KBM-7 (cell line): ENCODE measurements at regions not wholly inside any gene's neighbourhood (a gene's known extent, or its start where the extent isn't known, plus 50 kb on each side); places are given as distances from the start of the nearest gene placed in this dataset.
A peak's percentile ranks its signal among the peaks of the same experiment; 100 is the strongest.
"Not testable (repeated sequence)": the region's sequence is repeated elsewhere in the genome, so short reads cannot be mapped to it uniquely, and the experiment has no call there.

Source experiments
- DNase-seq: peaks from one replicate; pipeline ENCODE4 v3.0.0-alpha.2; 2015
- in situ Hi-C: fragments of 300-500 bp; cut with MboI; formaldehyde crosslinking; loops from 2 replicates; pipeline ENCODE4 v1.14.3; 2020; ENCODE audit warnings: low sequenced_read_pairs, low pct_unique_long_range_greater_than_20kb, mixed read lengths

DNA sequence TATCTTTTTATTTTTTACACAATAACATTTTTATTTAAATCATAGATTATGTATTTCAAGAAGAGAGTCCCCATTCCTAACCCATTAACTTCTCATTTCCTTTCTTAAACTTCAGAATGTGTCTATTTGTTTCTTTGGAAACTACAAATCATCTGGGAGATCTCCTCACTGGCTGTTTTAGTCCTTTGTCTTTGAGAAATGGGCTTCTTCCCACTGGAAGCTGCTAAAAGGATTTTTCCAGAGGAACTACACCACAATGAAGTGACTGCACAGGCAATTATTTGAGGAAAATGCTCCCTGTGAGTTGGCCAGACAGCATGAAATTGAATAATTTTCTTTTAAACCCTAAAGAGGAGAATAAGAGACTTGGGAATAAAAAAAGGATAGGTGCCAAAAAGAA lies 119.1 kb downstream of the TENT5A start:
- in situ Hi-C loops, result no loop called here
- no peak for DNase-seq

DNA sequence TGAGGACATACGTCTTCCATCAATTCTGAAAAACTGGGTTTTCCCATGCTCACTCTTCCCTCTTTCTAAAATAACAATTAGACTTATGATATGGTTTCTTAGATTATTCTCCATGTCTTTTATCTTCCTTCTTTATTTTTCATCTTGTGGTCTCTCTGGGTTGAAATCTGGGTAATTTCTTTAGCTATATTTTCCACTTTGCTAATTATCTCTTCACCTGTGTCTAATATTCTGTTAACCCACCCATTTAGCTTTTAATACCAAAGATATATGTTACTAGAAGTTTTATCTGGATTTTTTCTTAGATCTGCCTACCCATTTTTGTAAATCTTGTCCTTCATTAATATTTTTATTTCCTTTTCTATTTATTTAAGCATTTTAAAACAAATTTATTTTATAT lies 121.8 kb downstream of the TENT5A start:
- in situ Hi-C loops, result no loop called here
- no peak for DNase-seq

DNA sequence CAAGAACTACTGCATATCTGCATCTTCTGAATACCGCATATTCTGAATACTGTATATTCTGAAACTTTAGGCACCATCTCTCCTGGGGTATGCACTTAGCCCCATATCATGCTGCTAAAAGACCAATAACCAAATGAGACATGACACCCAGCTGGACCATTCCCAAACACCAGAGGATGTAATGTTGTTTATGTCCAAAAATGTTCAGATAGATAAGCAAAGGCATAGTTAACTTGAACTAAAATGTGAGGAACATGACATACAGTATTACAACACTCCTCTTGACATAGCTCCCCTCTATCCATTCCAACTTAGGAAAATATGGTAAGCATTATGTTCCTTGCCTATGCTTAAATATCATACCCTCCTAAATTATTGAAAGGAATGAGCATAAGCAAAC lies 127.3 kb downstream of the TENT5A start:
- no peak for DNase-seq
- in situ Hi-C loops, result no loop called here

DNA sequence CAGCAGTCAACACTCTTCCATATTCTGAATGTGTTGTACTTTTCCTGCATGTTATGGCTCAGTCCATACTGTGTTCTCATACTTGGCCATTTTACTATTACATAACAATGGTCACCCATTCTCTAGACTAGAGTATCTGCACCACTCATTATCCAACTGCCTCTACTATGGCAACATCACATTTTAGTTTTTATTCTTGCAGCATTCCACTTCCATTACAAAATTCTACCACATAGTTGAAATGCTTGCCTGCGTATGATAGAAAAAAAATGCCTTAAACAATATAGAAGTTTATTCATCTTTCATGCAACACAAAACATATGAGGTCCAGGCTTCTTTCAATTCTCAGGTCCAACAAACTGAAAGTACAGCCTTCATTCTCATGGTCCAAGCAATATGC lies 128.0 kb downstream of the TENT5A start:
- DNase-seq, result no peak
- in situ Hi-C loops, result no loop called here

DNA sequence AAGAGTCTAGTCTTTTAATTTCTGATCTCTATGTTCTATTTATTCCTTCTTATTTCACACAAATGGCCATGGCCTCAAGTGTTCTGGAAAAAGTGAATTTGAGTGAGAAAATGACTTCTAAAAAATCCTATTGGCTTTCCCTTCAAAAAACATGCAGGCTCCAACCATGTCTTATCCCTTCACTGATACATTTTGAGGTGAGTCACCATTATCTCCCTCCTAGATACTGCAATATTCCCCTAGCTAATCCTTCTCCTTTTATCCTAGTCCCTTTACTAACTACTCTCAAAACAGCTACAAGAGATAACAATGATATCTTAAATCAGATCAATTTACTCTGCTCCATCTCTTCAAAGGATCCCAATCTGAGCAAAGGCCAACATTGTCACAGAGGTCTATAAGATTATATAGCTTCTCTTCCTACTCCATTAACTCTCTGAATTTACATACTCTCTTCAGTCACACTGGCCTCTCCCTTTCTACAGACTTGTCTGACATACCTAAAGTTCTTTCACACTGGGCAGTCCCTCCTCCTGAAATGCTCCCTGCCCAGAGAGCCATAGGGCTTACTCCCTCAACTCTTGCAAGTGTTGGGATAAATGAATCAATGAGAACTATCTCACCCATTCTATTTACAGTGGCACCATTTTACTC lies 129.2 kb downstream of the TENT5A start:
- in situ Hi-C loops, result no loop called here
- DNase-seq, result no peak

DNA sequence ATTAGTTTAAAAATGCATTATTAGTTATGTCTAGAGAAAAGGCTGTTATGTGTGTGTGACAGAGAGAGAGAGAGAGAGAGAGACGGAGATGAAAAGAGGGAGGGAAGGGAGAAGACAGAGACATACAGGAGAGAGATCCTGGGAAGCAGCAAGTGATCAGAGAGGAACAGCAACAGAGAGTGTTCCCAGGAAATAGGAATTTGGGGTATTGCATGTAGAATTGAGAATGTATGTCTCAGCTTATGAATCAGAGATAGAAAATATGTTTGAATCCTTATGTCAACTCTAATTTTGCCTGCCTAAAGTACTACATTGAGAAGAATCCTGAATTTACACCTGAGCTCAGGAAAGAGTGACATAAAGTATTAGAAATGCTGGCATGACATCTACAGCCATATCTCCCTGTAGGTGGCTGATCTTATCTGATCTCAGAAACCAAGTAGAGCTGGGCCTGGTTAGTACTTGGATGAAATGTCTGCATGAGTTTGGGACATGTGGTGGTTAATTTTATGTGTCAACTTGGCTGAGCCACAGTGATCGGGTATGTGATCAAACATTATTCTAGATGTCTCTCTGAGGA lies 130.6 kb downstream of the TENT5A start:
- DNase-seq, result no peak
- in situ Hi-C loops, result no loop called here

DNA sequence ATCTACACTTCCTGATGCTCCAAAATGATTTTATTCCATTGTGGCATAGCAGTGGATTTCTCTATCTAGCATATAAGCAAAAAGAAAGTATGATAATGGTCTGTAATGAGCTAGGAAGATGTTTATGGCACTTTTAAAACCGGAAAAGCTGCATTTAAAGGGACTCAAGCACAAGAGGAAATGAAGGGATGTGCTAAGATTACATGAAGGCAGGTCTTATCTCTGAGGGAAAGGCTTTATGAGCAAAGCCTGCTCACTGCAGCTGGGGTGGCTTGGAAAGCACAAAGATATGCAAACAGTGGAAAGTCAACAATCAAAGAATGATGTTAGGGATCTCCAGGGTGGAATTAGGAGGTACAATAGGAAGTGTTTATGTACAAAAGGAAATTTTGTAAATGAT lies 138.2 kb downstream of the TENT5A start:
- in situ Hi-C loops, result no loop called here
- DNase-seq, result peak; percentile 19

DNA sequence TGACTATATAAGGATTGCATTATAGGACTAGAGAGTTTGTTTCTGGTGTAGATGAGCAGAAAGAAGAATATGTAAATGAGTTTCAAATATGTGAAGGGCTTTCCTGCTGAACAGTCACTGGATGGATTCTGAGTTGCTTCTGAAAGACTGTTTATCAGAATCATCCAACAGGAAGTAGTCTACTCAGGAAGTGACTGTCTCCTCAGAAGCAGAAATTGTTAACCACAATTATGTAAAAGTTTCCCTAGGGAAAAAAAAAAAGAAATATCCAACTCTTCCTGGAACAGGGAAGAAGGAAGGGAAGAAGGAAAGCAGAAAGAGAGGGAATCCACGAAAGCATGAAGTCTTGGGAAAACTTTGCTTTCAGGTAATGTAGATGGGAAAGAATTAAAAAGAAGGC lies 138.9 kb downstream of the TENT5A start:
- in situ Hi-C loops, result no loop called here
- peak; percentile 16 for DNase-seq

DNA sequence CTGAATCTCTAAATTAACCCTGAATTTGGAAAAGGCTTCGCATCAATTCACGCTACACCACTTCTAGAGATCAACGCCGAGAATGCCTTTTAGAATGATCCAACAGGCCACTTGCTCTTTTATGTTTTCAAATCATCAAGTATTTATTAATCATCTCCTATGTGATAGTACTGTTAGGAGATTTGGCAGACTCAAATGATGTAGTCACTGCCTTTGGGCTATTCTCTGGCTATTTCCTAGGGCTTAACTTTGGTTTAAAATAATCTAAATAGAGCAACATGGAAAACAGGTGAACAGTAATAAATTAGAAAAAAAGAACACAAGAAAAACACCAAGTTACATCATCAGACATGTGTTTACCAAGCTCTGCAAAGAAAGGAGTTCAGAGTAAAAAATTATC lies 140.3 kb downstream of the TENT5A start:
- in situ Hi-C loops, result no loop called here
- DNase-seq, result no peak

DNA sequence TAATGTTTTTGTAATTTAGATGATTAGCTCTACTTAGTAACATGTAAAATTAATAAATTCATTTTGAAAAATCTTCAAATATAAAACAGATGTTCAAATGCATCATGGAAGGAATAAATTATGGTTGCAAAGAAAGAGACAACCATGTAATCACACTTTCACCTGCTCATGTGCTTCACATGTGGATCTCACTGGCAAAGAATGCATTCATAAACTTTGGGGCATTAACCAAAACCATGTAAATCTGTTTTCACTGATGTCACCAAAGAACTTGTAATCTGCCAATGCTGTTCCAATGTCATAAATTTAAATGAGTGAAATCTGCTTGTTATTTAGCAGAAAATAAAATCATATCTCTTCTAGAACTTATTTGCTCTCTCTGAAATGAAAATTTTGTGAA lies 142.7 kb downstream of the TENT5A start:
- no peak for DNase-seq
- in situ Hi-C loops, result no loop called here

DNA sequence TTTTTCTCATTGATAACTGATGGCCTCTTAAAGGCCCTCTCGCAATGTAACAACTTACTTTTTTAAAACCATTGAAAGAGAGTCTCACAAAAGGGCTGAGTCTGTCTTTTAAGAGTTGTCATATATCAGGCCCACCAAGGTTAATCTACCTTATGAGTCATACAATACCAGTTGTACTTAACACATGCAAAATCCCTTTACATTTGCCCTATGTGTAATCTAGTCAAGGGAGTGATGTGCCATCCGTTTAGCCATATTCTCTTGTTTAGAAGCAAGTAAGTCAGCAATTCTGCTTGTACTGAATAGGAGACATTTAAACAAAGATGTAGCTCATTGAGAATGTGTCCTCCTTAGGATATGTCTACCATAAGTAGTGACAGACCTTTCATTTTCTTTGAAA lies 143.7 kb downstream of the TENT5A start:
- in situ Hi-C loops, result no loop called here
- DNase-seq, result no peak

DNA sequence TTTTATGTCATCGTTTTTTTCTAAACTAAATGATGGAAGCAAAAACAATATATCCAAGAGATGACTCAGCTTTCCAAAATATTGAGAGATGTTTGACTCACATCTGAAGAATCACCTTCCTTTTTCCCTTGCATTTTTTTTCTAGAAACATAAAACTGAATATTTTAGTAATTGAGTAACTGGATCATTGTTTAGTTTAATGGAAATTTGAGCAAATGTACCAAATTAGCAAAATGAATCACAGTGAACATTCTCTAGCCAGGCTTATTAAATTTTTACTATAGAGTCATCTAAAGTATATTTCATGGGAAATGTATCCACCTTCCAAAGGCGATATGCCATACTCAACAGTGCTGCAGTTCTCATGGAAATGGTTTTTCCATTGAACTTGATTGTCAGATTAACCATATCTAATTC lies 145.5 kb downstream of the TENT5A start:
- in situ Hi-C loops, result no loop called here
- no peak for DNase-seq

DNA sequence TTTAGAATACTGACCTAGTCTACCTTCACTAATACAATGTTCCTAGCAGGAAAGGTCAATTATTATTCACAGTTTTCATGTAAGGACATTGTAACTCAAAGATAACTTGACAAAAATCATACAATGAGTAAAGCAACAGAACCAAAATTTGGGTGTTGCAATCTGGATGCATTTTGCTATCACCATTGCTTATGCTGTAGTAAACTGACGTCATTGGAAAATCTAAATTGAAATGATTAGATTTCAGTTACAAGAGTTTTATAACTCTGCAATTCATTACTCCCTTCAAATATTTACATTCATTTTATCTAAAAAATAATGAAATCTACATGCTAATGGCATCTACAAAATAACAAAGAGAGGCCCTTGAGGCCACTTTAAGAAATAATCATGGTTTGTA lies 147.0 kb downstream of the TENT5A start:
- DNase-seq, result no peak
- in situ Hi-C loops, result no loop called here

DNA sequence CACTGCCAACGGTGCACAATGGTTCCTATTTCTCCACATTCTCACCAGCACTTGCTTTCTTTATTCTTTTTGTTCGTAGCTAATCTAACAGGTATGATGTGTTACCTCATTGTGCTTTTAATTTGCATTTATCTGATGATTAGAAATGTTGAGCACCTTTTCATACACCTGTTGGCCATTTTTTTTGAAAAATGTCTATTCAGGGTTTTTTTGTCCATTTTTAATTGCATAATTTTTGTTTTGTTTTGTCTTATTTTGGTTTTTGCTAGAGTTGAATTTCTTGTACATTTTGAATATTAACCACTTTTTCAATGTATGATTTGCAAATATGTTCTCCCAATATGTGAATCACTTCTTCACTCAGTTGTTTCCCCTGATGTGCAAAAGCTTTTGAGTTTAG lies 150.6 kb downstream of the TENT5A start:
- in situ Hi-C loops, result no loop called here

DNA sequence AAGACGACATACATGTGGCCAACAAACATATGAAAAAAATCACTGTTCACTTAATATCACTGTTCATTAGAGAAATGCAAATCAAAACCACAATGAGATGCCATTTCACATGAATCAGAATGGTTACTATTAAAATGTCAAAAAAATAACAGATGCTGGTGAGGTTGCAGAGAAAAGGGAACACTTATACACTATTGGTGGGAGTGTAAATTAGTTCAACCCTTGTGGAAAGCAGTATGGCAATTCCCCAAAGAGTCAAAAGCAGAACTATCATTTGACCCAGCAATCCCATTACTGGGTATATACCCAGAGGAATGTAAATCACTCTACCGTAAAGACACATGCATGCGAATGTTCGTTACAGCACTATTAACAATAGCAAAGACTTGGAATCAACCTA lies 152.0 kb downstream of the TENT5A start:
- in situ Hi-C loops, DNase-seq: not testable (repeated sequence)

More for the DNA sequence above, 150.6 kb downstream of the TENT5A start:
- DNase-seq, result no peak

DNA sequence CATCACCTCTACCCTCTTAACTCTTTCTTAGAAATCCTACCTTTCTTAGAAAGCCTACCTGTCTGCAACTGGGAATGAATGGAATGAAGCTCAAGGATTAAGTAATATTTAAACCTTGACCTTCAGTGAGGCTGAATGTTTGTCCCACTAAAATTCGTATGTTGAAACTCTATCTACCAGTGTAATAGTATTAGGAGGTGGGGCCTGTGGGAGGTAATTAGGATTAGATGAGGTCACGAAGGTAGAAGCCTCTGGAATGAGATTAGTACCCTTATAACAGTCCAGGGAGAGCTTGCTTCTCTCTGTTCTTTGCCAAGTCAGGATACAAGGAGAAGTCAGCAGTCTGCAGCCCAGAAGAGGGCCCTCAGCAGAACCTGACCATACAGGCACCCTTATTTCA lies 158.0 kb downstream of the TENT5A start:
- in situ Hi-C loops, result no loop called here
- no peak for DNase-seq

DNA sequence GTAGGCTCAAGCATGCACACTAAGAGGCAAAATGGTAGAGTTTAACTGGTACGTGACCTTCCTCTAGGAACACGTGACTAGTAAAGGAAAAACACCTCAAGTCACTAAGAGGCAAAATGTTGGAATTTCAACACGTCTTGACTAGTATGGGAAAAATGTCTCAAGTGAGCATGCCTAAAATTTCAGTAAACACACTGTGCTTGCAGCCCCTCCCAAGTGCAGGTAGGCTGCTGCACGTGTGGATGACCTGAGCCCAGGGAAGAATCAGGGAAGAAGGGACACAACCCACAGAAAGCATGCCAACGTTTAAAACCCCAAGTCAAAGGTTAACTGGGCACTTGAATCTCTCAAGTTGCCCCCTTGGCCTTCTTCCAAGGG lies 162.2 kb downstream of the TENT5A start:
- in situ Hi-C loops, result no loop called here
- no peak for DNase-seq

DNA sequence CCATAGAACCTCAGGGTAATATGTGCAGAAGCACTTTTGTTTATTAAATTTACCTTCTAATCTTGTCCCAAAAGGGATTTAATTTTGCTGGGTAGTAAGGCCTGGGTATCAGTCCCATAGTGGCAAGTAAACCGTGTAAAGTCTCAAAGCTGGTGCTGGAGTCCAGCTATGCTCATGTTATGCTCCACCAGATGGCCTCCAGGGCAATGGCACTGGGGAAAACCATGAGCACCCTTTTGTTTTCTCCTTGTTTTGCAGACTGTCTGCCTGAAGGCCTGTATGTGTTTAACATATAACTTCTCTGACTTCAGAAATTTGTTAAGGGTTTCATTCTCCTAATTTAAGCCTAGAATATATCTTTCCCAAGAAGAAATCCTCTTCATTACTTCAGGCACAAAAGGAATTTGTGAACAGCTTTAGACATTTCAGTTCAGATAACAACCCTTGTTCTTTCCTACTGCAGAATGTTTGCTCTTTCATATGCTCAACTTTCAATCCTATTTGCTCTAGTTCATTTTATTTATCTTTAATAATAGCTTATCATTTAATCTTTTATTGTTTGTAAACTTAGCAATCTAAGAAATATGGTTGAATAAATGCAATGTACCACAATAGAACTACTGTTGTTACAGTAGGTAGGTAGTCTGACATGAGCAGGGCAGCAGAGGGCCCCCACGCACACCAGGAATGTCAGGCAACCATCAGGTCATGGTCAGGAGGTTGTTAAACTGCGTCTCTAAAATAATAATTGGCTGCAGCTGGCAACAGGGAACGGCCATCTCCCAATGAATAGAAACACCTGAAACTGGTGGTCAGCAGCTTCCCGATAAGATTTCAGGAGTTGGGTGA lies 162.8 kb downstream of the TENT5A start:
- in situ Hi-C loops, result no loop called here
- no peak for DNase-seq

DNA sequence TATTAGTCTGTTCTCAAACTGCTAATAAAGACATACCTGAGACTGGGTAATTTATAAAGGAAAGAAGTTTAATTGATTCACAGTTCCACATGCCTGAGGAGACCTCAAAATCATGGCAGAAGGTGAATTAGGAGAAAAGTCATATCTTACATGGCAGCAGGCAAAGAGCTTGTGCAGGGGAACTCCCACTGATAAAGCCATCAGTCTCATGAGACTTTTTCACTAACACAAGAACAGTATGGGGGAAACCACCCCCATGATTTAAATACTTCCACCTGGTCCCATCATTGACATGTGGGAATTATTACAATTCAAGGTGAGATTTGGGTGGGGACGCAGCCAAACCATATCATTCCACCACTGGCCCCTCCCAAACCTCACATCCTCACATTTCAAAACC lies 166.8 kb downstream of the TENT5A start:
- in situ Hi-C loops, DNase-seq: not testable (repeated sequence)

DNA sequence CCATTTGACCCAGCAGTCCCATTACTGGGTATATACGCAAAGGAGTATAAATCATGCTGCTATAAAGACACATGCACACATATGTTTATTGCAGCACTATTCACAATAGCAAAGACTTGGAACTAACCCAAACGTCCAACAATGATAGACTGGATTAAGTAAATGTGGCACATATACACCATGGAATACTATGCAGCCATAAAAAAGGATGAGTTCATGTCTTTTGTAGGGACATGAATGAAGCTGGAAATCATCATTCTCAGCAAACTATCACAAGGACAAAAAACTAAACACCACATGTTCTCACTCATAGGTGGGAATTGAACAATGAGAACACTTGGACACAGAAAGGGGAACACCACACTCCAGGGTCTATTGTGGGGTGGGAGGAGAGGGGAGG lies 168.3 kb downstream of the TENT5A start:
- in situ Hi-C loops, DNase-seq: not testable (repeated sequence)
